ENCODE measurements at regions not wholly inside any gene's neighbourhood (a gene's known extent, or its start where the extent isn't known, plus 50 kb on each side); places are given as distances from the start of the nearest gene placed in this dataset.

- Histone ChIP-seq H3K23ac (ENCODE audit: low read length) (no peak overlapping the region), H3K9ac (ENCODE audit: low read length) (no peak overlapping the region), H3K14ac (ENCODE audit: low read length) (no peak overlapping the region), H3K4me3 (ENCODE audit: low read depth, low read length) (no peak overlapping the region), H3K18ac (ENCODE audit: low read length) (no peak overlapping the region), H2BK12ac (ENCODE audit: low read length) (no peak overlapping the region), H4K91ac (ENCODE audit: low read depth, low read length) (no peak overlapping the region), H3K4me1 (ENCODE audit: control insufficient read depth in 1 of 2, insufficient read depth in 2 of 2, low read length in 2 of 2) (peaks cover 0 to 2% of the 10 kb centered on the region in 2 experiments), H2BK5ac (ENCODE audit: low read depth, low read length, poor library complexity) (no peak overlapping the region), H3K27me3 (ENCODE audit: insufficient read depth, low read length) (no peaks in the 10 kb centered on the region), H3K4ac (ENCODE audit: low read depth, low read length) (no peak overlapping the region), H2BK120ac (ENCODE audit: insufficient read depth, low read length, poor library complexity) (no peak overlapping the region), H4K12ac (ENCODE audit: low read depth, low read length) (no peak overlapping the region), H2AK5ac (ENCODE audit: low read length) (no peak overlapping the region), H3K27ac (ENCODE audit: low read depth, low read length) (no peak overlapping the region), H3K4me2 (ENCODE audit: low read length) (no peak overlapping the region), H3K79me2 (ENCODE audit: control insufficient read depth, insufficient read depth, low read length, poor library complexity) (no peaks in the 10 kb centered on the region), H3K9me3 (ENCODE audit: insufficient read depth, low read depth, low read length) (no peaks in the 10 kb centered on the region), H3K79me1 (ENCODE audit: low read length) (no peaks in the 10 kb centered on the region), H3K36me3 (ENCODE audit: control insufficient read depth in 1 of 2, insufficient read depth in 2 of 2, low read length in 2 of 2) (no peaks in the 10 kb centered on the region), H4K8ac (ENCODE audit: low read depth, low read length) (no peak overlapping the region), H2AFZ (ENCODE audit: insufficient read depth, low read length, poor library complexity) (no peak overlapping the region)
- no CpG with 5 or more reads among the region's 2 CpGs for WGBS (ENCODE audit: extremely low coverage, insufficient coverage, insufficient read length)
- no peak for DNase-seq
Observed at GRCh38 chr4:130698251-130698650, 1602.3 kb downstream of the C4orf33 start.

GRCh38 chr4:130699004-130699403 is 1603.1 kb downstream of the C4orf33 start:
- DNase-seq = no peak
- Histone ChIP-seq H4K8ac (ENCODE audit: low read depth, low read length) (no peak overlapping the region), H3K14ac (ENCODE audit: low read length) (no peak overlapping the region), H2AK5ac (ENCODE audit: low read length) (no peak overlapping the region), H3K79me2 (ENCODE audit: control insufficient read depth, insufficient read depth, low read length, poor library complexity) (no peaks in the 10 kb centered on the region), H3K23ac (ENCODE audit: low read length) (no peak overlapping the region), H4K91ac (ENCODE audit: low read depth, low read length) (no peak overlapping the region), H2BK12ac (ENCODE audit: low read length) (no peak overlapping the region), H3K27ac (ENCODE audit: low read depth, low read length) (no peak overlapping the region), H3K18ac (ENCODE audit: low read length) (no peak overlapping the region), H4K12ac (ENCODE audit: low read depth, low read length) (no peak overlapping the region), H3K9ac (ENCODE audit: low read length) (no peak overlapping the region), H3K27me3 (ENCODE audit: insufficient read depth, low read length) (no peaks in the 10 kb centered on the region), H2BK120ac (ENCODE audit: insufficient read depth, low read length, poor library complexity) (no peak overlapping the region), H2AFZ (ENCODE audit: insufficient read depth, low read length, poor library complexity) (no peak overlapping the region), H3K9me3 (ENCODE audit: insufficient read depth, low read depth, low read length) (no peaks in the 10 kb centered on the region), H3K4ac (ENCODE audit: low read depth, low read length) (no peak overlapping the region), H3K4me2 (ENCODE audit: low read length) (no peak overlapping the region), H3K36me3 (ENCODE audit: control insufficient read depth in 1 of 2, insufficient read depth in 2 of 2, low read length in 2 of 2) (no peaks in the 10 kb centered on the region), H3K4me1 (ENCODE audit: control insufficient read depth in 1 of 2, insufficient read depth in 2 of 2, low read length in 2 of 2) (peaks cover 0 to 2% of the 10 kb centered on the region in 2 experiments), H2BK5ac (ENCODE audit: low read depth, low read length, poor library complexity) (no peak overlapping the region), H3K4me3 (ENCODE audit: low read depth, low read length) (no peak overlapping the region), H3K79me1 (ENCODE audit: low read length) (no peaks in the 10 kb centered on the region)
- WGBS (ENCODE audit: extremely low coverage, insufficient coverage, insufficient read length) = no CpG with 5 or more reads among the region's 5 CpGs

- no peak overlapping the region for H2AFZ ChIP-seq (ENCODE audit: insufficient read depth, low read length, poor library complexity)
- no peak overlapping the region for H3K4ac ChIP-seq (ENCODE audit: low read depth, low read length)
- no peak overlapping the region for H3K4me3 ChIP-seq (ENCODE audit: low read depth, low read length)
- no CpG with 5 or more reads among the region's 8 CpGs for WGBS (ENCODE audit: extremely low coverage, insufficient coverage, insufficient read length)
- no peak overlapping the region for H2BK5ac ChIP-seq (ENCODE audit: low read depth, low read length, poor library complexity)
- no peaks in the 10 kb centered on the region for H3K9me3 ChIP-seq (ENCODE audit: insufficient read depth, low read depth, low read length)
- no peaks in the 10 kb centered on the region for H3K36me3 ChIP-seq (ENCODE audit: control insufficient read depth in 1 of 2, insufficient read depth in 2 of 2, low read length in 2 of 2)
- no peak overlapping the region for H3K4me2 ChIP-seq (ENCODE audit: low read length)
- no peak overlapping the region for H4K8ac ChIP-seq (ENCODE audit: low read depth, low read length)
- no peak overlapping the region for H2BK120ac ChIP-seq (ENCODE audit: insufficient read depth, low read length, poor library complexity)
- no peak overlapping the region for H3K14ac ChIP-seq (ENCODE audit: low read length)
- peak; percentile 27 to 65 for DNase-seq
- no peak overlapping the region for H2AK5ac ChIP-seq (ENCODE audit: low read length)
- H3K27ac ChIP-seq (ENCODE audit: low read depth, low read length) = no peak overlapping the region
- H3K79me1 ChIP-seq (ENCODE audit: low read length) = no peaks in the 10 kb centered on the region
- H4K12ac ChIP-seq (ENCODE audit: low read depth, low read length) = no peak overlapping the region
- H3K27me3 ChIP-seq (ENCODE audit: insufficient read depth, low read length) = no peaks in the 10 kb centered on the region
- no peak overlapping the region for H3K18ac ChIP-seq (ENCODE audit: low read length)
- H2BK12ac ChIP-seq (ENCODE audit: low read length) = no peak overlapping the region
- no peak overlapping the region for H4K91ac ChIP-seq (ENCODE audit: low read depth, low read length)
- H3K4me1 ChIP-seq (ENCODE audit: control insufficient read depth in 1 of 2, insufficient read depth in 2 of 2, low read length in 2 of 2) = peaks cover 0 to 2% of the 10 kb centered on the region in 2 experiments
- no peak overlapping the region for H3K9ac ChIP-seq (ENCODE audit: low read length)
- H3K23ac ChIP-seq (ENCODE audit: low read length) = no peak overlapping the region
- H3K79me2 ChIP-seq (ENCODE audit: control insufficient read depth, insufficient read depth, low read length, poor library complexity) = no peaks in the 10 kb centered on the region
Observed at GRCh38 chr4:130703211-130703935, 1607.4 kb downstream of the C4orf33 start.

- H3K14ac ChIP-seq (ENCODE audit: low read length) = no peak overlapping the region
- no peaks in the 10 kb centered on the region for H3K9me3 ChIP-seq (ENCODE audit: insufficient read depth, low read depth, low read length)
- no peak overlapping the region for H4K91ac ChIP-seq (ENCODE audit: low read depth, low read length)
- H3K4me2 ChIP-seq (ENCODE audit: low read length) = no peak overlapping the region
- H3K4me1 ChIP-seq (ENCODE audit: control insufficient read depth in 1 of 2, insufficient read depth in 2 of 2, low read length in 2 of 2) = peaks cover 0 to 2% of the 10 kb centered on the region in 2 experiments
- no peak overlapping the region for H2BK120ac ChIP-seq (ENCODE audit: insufficient read depth, low read length, poor library complexity)
- H3K9ac ChIP-seq (ENCODE audit: low read length) = no peak overlapping the region
- H3K27me3 ChIP-seq (ENCODE audit: insufficient read depth, low read length) = no peaks in the 10 kb centered on the region
- H3K79me2 ChIP-seq (ENCODE audit: control insufficient read depth, insufficient read depth, low read length, poor library complexity) = no peaks in the 10 kb centered on the region
- no peak overlapping the region for H3K4ac ChIP-seq (ENCODE audit: low read depth, low read length)
- H3K36me3 ChIP-seq (ENCODE audit: control insufficient read depth in 1 of 2, insufficient read depth in 2 of 2, low read length in 2 of 2) = no peaks in the 10 kb centered on the region
- H2BK5ac ChIP-seq (ENCODE audit: low read depth, low read length, poor library complexity) = no peak overlapping the region
- no peak overlapping the region for H2BK12ac ChIP-seq (ENCODE audit: low read length)
- no peak for DNase-seq
- no peak overlapping the region for H3K4me3 ChIP-seq (ENCODE audit: low read depth, low read length)
- no peak overlapping the region for H4K8ac ChIP-seq (ENCODE audit: low read depth, low read length)
- no peak overlapping the region for H3K23ac ChIP-seq (ENCODE audit: low read length)
- H2AFZ ChIP-seq (ENCODE audit: insufficient read depth, low read length, poor library complexity) = no peak overlapping the region
- no peaks in the 10 kb centered on the region for H3K79me1 ChIP-seq (ENCODE audit: low read length)
- no peak overlapping the region for H3K27ac ChIP-seq (ENCODE audit: low read depth, low read length)
- no peak overlapping the region for H3K18ac ChIP-seq (ENCODE audit: low read length)
- H2AK5ac ChIP-seq (ENCODE audit: low read length) = no peak overlapping the region
- H4K12ac ChIP-seq (ENCODE audit: low read depth, low read length) = no peak overlapping the region
Observed at GRCh38 chr4:130705023-130705422, 1609.1 kb downstream of the C4orf33 start.
